ENCODE measurements at regions not wholly inside any gene's neighbourhood (a gene's known extent, or its start where the extent isn't known, plus 50 kb on each side); places are given as distances from the start of the nearest gene placed in this dataset.

DNA sequence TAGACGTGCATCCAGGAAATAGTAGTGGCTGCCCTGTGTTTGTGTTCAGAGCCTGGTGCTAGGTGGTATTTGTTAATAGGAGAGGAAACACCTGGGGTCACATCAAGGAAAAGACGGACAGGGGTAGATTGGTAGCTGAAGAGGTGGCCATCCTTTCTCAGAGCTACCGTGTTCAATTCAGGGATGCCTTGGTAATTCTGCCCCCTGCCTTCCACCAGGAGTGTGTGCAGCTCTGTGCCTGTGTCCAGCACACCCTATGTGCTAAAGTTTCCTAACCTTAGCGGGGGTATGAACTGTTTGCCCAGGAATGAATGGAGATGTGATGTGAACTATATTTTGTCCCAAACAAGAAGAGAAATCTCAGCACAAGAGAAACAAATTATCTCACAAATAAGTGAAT, 174.1 kb upstream of the MPHOSPH6 start:
- TF ChIP-seq, protein P1, sequence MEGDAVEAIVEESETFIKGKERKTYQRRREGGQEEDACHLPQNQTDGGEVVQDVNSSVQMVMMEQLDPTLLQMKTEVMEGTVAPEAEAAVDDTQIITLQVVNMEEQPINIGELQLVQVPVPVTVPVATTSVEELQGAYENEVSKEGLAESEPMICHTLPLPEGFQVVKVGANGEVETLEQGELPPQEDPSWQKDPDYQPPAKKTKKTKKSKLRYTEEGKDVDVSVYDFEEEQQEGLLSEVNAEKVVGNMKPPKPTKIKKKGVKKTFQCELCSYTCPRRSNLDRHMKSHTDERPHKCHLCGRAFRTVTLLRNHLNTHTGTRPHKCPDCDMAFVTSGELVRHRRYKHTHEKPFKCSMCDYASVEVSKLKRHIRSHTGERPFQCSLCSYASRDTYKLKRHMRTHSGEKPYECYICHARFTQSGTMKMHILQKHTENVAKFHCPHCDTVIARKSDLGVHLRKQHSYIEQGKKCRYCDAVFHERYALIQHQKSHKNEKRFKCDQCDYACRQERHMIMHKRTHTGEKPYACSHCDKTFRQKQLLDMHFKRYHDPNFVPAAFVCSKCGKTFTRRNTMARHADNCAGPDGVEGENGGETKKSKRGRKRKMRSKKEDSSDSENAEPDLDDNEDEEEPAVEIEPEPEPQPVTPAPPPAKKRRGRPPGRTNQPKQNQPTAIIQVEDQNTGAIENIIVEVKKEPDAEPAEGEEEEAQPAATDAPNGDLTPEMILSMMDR (conservative IDR thresholded peaks at IDR 0.05), result peak; percentile 70
- no peak overlapping the region for H3K27ac ChIP-seq

DNA sequence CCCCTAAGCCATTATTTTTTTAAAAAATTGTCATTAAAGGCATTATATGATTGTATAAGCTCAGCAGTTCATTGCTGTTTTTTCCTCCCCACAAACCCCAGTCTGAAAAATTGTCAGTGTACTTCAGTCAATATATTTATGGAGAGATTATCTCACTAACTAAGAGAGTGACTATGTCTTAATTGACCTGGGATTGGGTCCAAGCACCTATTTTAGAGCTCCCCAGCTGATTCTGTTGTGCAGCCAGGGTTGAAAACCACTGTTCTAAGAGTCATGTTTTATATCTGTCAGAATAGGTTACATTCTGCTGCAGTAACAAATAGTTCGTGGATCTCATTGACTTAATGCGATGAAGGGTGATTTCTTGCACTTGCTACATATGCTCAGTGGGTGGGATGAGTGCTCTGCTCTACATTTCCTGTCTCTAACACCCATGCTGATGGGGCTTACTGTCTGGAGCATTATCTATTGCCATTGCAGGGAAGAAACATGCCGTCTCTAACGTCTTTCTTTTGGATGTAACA, 171.2 kb upstream of the MPHOSPH6 start:
- TF ChIP-seq, protein P1 (conservative IDR thresholded peaks at IDR 0.05), result no peak
- no peak overlapping the region for H3K27ac ChIP-seq

- H3K27ac ChIP-seq, result no peak overlapping the region
- TF ChIP-seq, protein P1 (conservative IDR thresholded peaks at IDR 0.05), result no peak
Observed at GRCh38 chr16:82340531-82340930, 170.5 kb upstream of the MPHOSPH6 start.

- TF ChIP-seq, protein P1 (conservative IDR thresholded peaks at IDR 0.05), result no peak
- H3K27ac ChIP-seq, result no peak overlapping the region
Observed at GRCh38 chr16:82337355-82337754, 167.3 kb upstream of the MPHOSPH6 start.

GRCh38 chr16:82331974-82332750, 162.1 kb upstream of the MPHOSPH6 start:
- TF ChIP-seq, protein P1 (conservative IDR thresholded peaks at IDR 0.05), result no peak
- no peak overlapping the region for H3K27ac ChIP-seq

GRCh38 chr16:82331397-82331796, 161.4 kb upstream of the MPHOSPH6 start:
- no peak overlapping the region for H3K27ac ChIP-seq
- TF ChIP-seq, protein P1 (conservative IDR thresholded peaks at IDR 0.05), result no peak

- TF ChIP-seq, protein P1 (conservative IDR thresholded peaks at IDR 0.05), result no peak
- peak overlapping the region; percentile 77 for H3K27ac ChIP-seq
Observed at GRCh38 chr16:82329504-82330192, 159.6 kb upstream of the MPHOSPH6 start.
